ENCODE measurements at regions not wholly inside any gene's neighbourhood (a gene's known extent, or its start where the extent isn't known, plus 50 kb on each side); places are given as distances from the start of the nearest gene placed in this dataset.

- no peaks in the 10 kb centered on the region for H3K36me3 ChIP-seq
- no peaks in the 10 kb centered on the region for H3K27me3 ChIP-seq (replicated peaks)
- no peak overlapping the region for H3K27ac ChIP-seq
- no peaks in the 10 kb centered on the region; the same call in 1 of the 2 replicates for H3K4me1 ChIP-seq (replicated peaks)
- no peaks in the 10 kb centered on the region for H3K9me3 ChIP-seq (replicated peaks)
- DNase-seq (ENCODE audit: low read depth in 1 of 2, low spot score in 2 of 2) = no peak
- no peak overlapping the region for H3K4me3 ChIP-seq
Measured at GRCh38 chr16:17591655-17592405, 121.1 kb upstream of the XYLT1 start.

- H3K4me3 ChIP-seq = no peak overlapping the region
- no peaks in the 10 kb centered on the region; the same call in 1 of the 2 replicates for H3K4me1 ChIP-seq (replicated peaks)
- no peak overlapping the region for H3K27ac ChIP-seq
- no peaks in the 10 kb centered on the region for H3K27me3 ChIP-seq (replicated peaks)
- no peaks in the 10 kb centered on the region for H3K36me3 ChIP-seq
- DNase-seq (ENCODE audit: low read depth in 1 of 2, low spot score in 2 of 2) = no peak
- H3K9me3 ChIP-seq (replicated peaks) = no peaks in the 10 kb centered on the region
Measured at GRCh38 chr16:17590711-17591654, 120.2 kb upstream of the XYLT1 start.

- no peaks in the 10 kb centered on the region for H3K9me3 ChIP-seq (replicated peaks)
- H3K36me3 ChIP-seq = no peaks in the 10 kb centered on the region
- no peak overlapping the region for H3K4me3 ChIP-seq
- H3K4me1 ChIP-seq (replicated peaks) = no peaks in the 10 kb centered on the region; the same call in 1 of the 2 replicates
- no peak for DNase-seq (ENCODE audit: low read depth in 1 of 2, low spot score in 2 of 2)
- H3K27ac ChIP-seq = no peak overlapping the region
- no peaks in the 10 kb centered on the region for H3K27me3 ChIP-seq (replicated peaks)
Measured at GRCh38 chr16:17589898-17590297, 119.1 kb upstream of the XYLT1 start.

- H3K36me3 ChIP-seq = no peaks in the 10 kb centered on the region
- no peaks in the 10 kb centered on the region for H3K9me3 ChIP-seq (replicated peaks)
- no peak for DNase-seq (ENCODE audit: low read depth in 1 of 2, low spot score in 2 of 2)
- H3K27me3 ChIP-seq (replicated peaks) = peaks cover 5% of the 10 kb centered on the region; the same call in 1 of the 2 replicates
- no peak overlapping the region for H3K27ac ChIP-seq
- H3K4me3 ChIP-seq = no peak overlapping the region
- no peaks in the 10 kb centered on the region for H3K4me1 ChIP-seq (replicated peaks)
Measured at GRCh38 chr16:17585449-17586074, 114.8 kb upstream of the XYLT1 start.

GRCh38 chr16:17578981-17579874, 108.5 kb upstream of the XYLT1 start:
- peaks cover 9% of the 10 kb centered on the region for H3K4me1 ChIP-seq (replicated peaks)
- H3K27me3 ChIP-seq (replicated peaks) = peaks cover 19% of the 10 kb centered on the region
- no peak overlapping the region for H3K27ac ChIP-seq
- no peaks in the 10 kb centered on the region for H3K36me3 ChIP-seq
- no peak overlapping the region for H3K4me3 ChIP-seq
- peak; percentile 78 to 82 for DNase-seq (ENCODE audit: low read depth in 1 of 2, low spot score in 2 of 2)
- H3K9me3 ChIP-seq (replicated peaks) = no peaks in the 10 kb centered on the region

- Histone ChIP-seq H3K4me1 (replicated peaks) (peaks cover 4% of the 10 kb centered on the region), H3K4me3 (no peak overlapping the region), H3K9me3 (replicated peaks) (no peaks in the 10 kb centered on the region), H3K36me3 (no peaks in the 10 kb centered on the region), H3K27ac (no peak overlapping the region), H3K27me3 (replicated peaks) (peaks cover 17% of the 10 kb centered on the region)
- no peak for DNase-seq (ENCODE audit: low read depth in 1 of 2, low spot score in 2 of 2)
Measured at GRCh38 chr16:17574256-17574655, 103.5 kb upstream of the XYLT1 start.

GRCh38 chr16:17572145-17572544, 101.4 kb upstream of the XYLT1 start:
- no peaks in the 10 kb centered on the region for H3K9me3 ChIP-seq (replicated peaks)
- peaks cover 17% of the 10 kb centered on the region for H3K27me3 ChIP-seq (replicated peaks)
- no peaks in the 10 kb centered on the region for H3K4me1 ChIP-seq (replicated peaks)
- no peak overlapping the region for H3K27ac ChIP-seq
- no peaks in the 10 kb centered on the region for H3K36me3 ChIP-seq
- H3K4me3 ChIP-seq = no peak overlapping the region
- DNase-seq (ENCODE audit: low read depth in 1 of 2, low spot score in 2 of 2) = no peak

- Histone ChIP-seq H3K27ac (no peak overlapping the region), H3K27me3 (replicated peaks) (peaks cover 12% of the 10 kb centered on the region), H3K9me3 (replicated peaks) (no peaks in the 10 kb centered on the region), H3K4me3 (no peak overlapping the region), H3K36me3 (no peaks in the 10 kb centered on the region), H3K4me1 (replicated peaks) (no peaks in the 10 kb centered on the region)
- DNase-seq (ENCODE audit: low read depth in 1 of 2, low spot score in 2 of 2) = no peak
Measured at GRCh38 chr16:17571499-17572093, 100.8 kb upstream of the XYLT1 start.

GRCh38 chr16:17568239-17568638, 97.5 kb upstream of the XYLT1 start:
- no peaks in the 10 kb centered on the region for H3K36me3 ChIP-seq
- no peak for DNase-seq (ENCODE audit: low read depth in 1 of 2, low spot score in 2 of 2)
- no peak overlapping the region for H3K27ac ChIP-seq
- H3K9me3 ChIP-seq (replicated peaks) = no peaks in the 10 kb centered on the region
- H3K4me3 ChIP-seq = no peak overlapping the region
- H3K27me3 ChIP-seq (replicated peaks) = no peaks in the 10 kb centered on the region; the same call in 1 of the 2 replicates
- H3K4me1 ChIP-seq (replicated peaks) = no peaks in the 10 kb centered on the region

- no peaks in the 10 kb centered on the region for H3K36me3 ChIP-seq
- DNase-seq (ENCODE audit: low read depth in 1 of 2, low spot score in 2 of 2) = no peak
- H3K27ac ChIP-seq = no peak overlapping the region
- no peak overlapping the region for H3K4me3 ChIP-seq
- no peaks in the 10 kb centered on the region; the same call in 1 of the 2 replicates for H3K27me3 ChIP-seq (replicated peaks)
- H3K9me3 ChIP-seq (replicated peaks) = no peaks in the 10 kb centered on the region
- no peaks in the 10 kb centered on the region for H3K4me1 ChIP-seq (replicated peaks)
Measured at GRCh38 chr16:17567455-17567854, 96.7 kb upstream of the XYLT1 start.

GRCh38 chr16:17566656-17567450, 96.1 kb upstream of the XYLT1 start:
- no peak for DNase-seq (ENCODE audit: low read depth in 1 of 2, low spot score in 2 of 2)

GRCh38 chr16:17566075-17566474, 95.3 kb upstream of the XYLT1 start:
- no peaks in the 10 kb centered on the region for H3K36me3 ChIP-seq
- no peak overlapping the region for H3K27ac ChIP-seq
- H3K27me3 ChIP-seq (replicated peaks) = no peaks in the 10 kb centered on the region; the same call in 1 of the 2 replicates
- H3K4me1 ChIP-seq (replicated peaks) = no peaks in the 10 kb centered on the region
- no peak overlapping the region for H3K4me3 ChIP-seq
- DNase-seq (ENCODE audit: low read depth in 1 of 2, low spot score in 2 of 2) = no peak
- H3K9me3 ChIP-seq (replicated peaks) = no peaks in the 10 kb centered on the region

More at GRCh38 chr16:17566656-17567450, 96.1 kb upstream of the XYLT1 start:
- Histone ChIP-seq H3K36me3 (no peaks in the 10 kb centered on the region), H3K4me1 (replicated peaks) (no peaks in the 10 kb centered on the region), H3K9me3 (replicated peaks) (no peaks in the 10 kb centered on the region), H3K27me3 (replicated peaks) (no peaks in the 10 kb centered on the region; the same call in 1 of the 2 replicates), H3K4me3 (no peak overlapping the region), H3K27ac (no peak overlapping the region)
